ENCODE measurements at regions not wholly inside any gene's neighbourhood (a gene's known extent, or its start where the extent isn't known, plus 50 kb on each side); places are given as distances from the start of the nearest gene placed in this dataset.
"Not testable (repeated sequence)": the region's sequence is repeated elsewhere in the genome, so short reads cannot be mapped to it uniquely, and the experiment has no call there.

DNA sequence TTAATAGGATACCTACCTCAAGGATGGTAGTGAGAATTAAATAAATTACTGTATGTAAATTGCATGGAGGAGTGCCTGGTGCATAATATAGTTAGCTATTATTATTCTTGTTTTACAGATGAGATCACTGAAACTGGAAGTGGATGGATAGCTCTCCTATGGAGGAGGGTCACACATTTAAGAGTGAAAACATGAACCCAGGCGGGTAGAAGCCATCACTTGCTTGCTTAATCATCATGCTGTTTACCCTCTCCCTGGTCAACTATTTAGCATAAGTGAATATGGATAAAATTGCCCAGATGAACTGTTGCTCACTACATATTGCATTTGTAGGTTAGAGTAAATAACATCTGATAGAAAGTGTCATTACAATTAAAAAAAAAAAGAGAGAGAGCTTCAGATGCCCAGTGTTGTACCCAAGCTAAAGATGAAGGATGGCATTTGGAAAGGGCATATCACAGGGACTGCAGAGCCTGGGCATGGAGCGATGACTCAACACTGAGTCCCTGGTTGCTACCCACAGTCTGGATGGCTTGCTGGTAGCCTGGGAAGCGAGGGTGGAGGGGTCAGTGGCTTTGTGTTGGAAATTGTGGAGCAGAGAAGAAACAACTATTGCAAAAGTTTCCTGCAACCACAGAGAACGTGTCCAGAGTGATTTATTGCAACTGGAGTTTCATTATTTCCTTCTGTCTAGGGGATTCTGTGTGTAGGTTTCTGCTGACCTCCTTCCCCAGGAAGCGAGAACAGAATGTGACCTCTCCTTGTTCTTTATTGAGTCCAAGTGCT, 414.4 kb downstream of the SHISA9 start:
- Mint-ChIP-seq H3K36me3 (ENCODE audit: insufficient read depth) (no peaks in the 10 kb centered on the region), H3K27ac (ENCODE audit: low read depth) (no peak overlapping the region), H3K4me3 (no peak overlapping the region), H3K4me1 (no peaks in the 10 kb centered on the region), H3K9me3 (no peaks in the 10 kb centered on the region), H3K27me3 (no peaks in the 10 kb centered on the region)
- no peak for DNase-seq (ENCODE audit: low spot score in 2 of 2)
- no peak for ATAC-seq (replicated peaks; ENCODE audit: extremely low read depth, poor library complexity, severe bottlenecking)

DNA sequence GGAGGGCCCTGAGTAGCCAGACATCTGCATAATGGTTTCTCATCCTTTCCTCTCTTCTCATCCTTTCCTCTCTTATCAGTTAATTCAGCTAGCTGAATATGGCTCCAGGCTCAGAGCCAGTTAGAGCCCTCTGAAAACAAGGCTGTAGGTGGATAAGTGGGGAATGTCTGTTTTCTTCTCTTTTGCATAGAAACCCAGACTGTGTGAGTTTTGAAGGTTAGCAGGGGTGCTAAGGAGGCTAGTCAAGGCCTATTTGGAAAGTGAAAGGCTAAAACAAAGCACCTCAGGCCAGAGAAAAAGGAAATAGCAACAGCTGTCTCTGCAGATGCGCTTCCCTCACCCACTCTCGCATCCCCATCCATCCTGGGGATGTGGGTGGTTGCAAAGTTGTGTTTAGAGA, 420.9 kb downstream of the SHISA9 start:
- no peak for DNase-seq (ENCODE audit: low spot score in 2 of 2)
- Mint-ChIP-seq H3K27me3 (no peaks in the 10 kb centered on the region), H3K27ac (ENCODE audit: low read depth) (no peak overlapping the region), H3K9me3 (peaks cover 5% of the 10 kb centered on the region), H3K4me1 (no peaks in the 10 kb centered on the region), H3K4me3 (no peak overlapping the region), H3K36me3 (ENCODE audit: insufficient read depth) (peaks cover 3% of the 10 kb centered on the region)
- no peak for ATAC-seq (replicated peaks; ENCODE audit: extremely low read depth, poor library complexity, severe bottlenecking)

DNA sequence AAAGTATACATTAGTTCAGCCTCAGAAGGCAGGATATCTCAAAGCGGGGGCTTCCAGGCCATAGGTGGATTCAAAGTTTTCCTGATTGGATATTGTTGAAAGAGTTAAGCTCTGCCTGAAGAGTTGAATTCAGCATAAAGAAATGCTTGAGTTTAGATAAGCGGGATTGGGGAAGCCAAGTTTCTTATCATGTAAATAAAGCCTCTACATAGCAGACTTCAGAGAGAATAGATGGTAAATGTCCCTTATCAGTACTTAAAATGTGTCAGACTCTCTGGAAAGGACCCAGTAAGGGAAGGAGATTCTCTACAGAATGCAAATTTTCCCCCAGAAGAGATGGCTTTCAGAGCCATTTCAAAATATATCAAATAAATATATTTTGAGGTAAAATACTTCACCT, 423.5 kb downstream of the SHISA9 start:
- no peak for DNase-seq (ENCODE audit: low spot score in 2 of 2)
- Mint-ChIP-seq H3K27me3 (no peaks in the 10 kb centered on the region), H3K9me3 (peaks cover 11% of the 10 kb centered on the region), H3K27ac (ENCODE audit: low read depth) (no peak overlapping the region), H3K4me1 (no peaks in the 10 kb centered on the region), H3K36me3 (ENCODE audit: insufficient read depth) (peaks cover 3% of the 10 kb centered on the region), H3K4me3 (no peak overlapping the region)
- ATAC-seq (replicated peaks; ENCODE audit: extremely low read depth, poor library complexity, severe bottlenecking) = no peak

GRCh38 chr16:13325396-13325795, 424.0 kb downstream of the SHISA9 start:
- ATAC-seq (replicated peaks; ENCODE audit: extremely low read depth, poor library complexity, severe bottlenecking) = no peak
- Mint-ChIP-seq H3K9me3 (peaks cover 11% of the 10 kb centered on the region), H3K27me3 (no peaks in the 10 kb centered on the region), H3K4me3 (no peak overlapping the region), H3K27ac (ENCODE audit: low read depth) (no peak overlapping the region), H3K4me1 (no peaks in the 10 kb centered on the region), H3K36me3 (ENCODE audit: insufficient read depth) (peaks cover 3% of the 10 kb centered on the region)
- no peak for DNase-seq (ENCODE audit: low spot score in 2 of 2)

DNA sequence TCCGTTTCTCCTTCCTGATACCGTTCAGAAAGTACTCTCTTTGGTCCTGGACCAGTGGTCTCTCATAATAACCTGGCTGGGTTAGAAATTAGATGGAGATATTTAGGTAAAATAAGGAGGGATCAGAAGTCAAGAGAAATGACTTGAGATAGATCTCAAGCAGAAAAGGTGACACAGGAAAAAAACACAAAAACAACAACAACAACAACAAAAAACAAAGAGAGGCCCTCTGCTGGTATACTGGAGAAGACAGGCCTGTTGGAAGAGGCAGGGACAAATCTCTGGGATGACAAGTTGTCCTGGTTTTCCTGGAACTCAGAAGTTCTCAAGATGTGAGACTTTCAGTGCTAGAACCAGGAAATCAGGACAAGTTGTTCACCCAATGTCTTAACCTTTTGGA, 430.5 kb downstream of the SHISA9 start:
- no peaks in the 10 kb centered on the region for H3K27me3 Mint-ChIP-seq
- H3K4me3 Mint-ChIP-seq = no peak overlapping the region
- ATAC-seq (replicated peaks; ENCODE audit: extremely low read depth, poor library complexity, severe bottlenecking) (no peak), DNase-seq (ENCODE audit: low spot score in 2 of 2) (no peak)
- peaks cover 5% of the 10 kb centered on the region for H3K9me3 Mint-ChIP-seq
- H3K4me1 Mint-ChIP-seq = no peaks in the 10 kb centered on the region
- H3K36me3 Mint-ChIP-seq (ENCODE audit: insufficient read depth) = peaks cover 1% of the 10 kb centered on the region
- no peak overlapping the region for H3K27ac Mint-ChIP-seq (ENCODE audit: low read depth)

DNA sequence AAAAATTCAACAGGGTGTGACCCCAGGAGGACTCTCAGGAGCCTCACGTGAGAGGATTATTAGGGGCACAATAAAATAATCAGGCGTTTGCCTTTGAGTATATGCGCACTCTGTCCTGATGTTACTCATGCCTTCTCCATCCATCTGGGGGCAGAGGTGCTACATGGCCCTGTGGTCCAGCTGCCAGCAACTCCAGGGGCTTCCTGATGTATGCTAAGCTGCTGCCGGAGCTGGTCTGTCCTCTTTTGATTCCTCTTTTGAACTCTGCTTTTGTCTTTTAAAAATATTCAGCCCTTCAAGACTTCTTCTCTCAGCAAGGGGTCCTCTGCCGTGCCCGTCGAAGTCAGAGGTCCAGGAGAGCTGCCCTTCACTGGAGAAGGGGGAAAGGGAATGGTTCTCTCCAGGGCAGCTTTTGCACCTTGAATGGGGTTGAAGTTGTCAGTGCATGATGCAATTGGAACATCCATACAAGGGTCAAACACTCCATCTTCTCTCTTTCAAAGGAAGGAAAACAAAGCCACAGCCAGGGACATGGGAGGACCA, 431.4 kb downstream of the SHISA9 start:
- no peak for DNase-seq (ENCODE audit: low spot score in 2 of 2)
- Mint-ChIP-seq H3K4me1 (no peaks in the 10 kb centered on the region), H3K27me3 (no peaks in the 10 kb centered on the region), H3K36me3 (ENCODE audit: insufficient read depth) (peaks cover 1% of the 10 kb centered on the region), H3K4me3 (no peak overlapping the region), H3K27ac (ENCODE audit: low read depth) (no peak overlapping the region), H3K9me3 (peaks cover 5% of the 10 kb centered on the region)
- no peak for ATAC-seq (replicated peaks; ENCODE audit: extremely low read depth, poor library complexity, severe bottlenecking)

GRCh38 chr16:13333336-13333735, 431.9 kb downstream of the SHISA9 start:
- Mint-ChIP-seq H3K27ac (ENCODE audit: low read depth) (no peak overlapping the region), H3K4me1 (no peaks in the 10 kb centered on the region), H3K36me3 (ENCODE audit: insufficient read depth) (peaks cover 1% of the 10 kb centered on the region), H3K27me3 (no peaks in the 10 kb centered on the region), H3K4me3 (no peak overlapping the region), H3K9me3 (peaks cover 5% of the 10 kb centered on the region)
- no peak for ATAC-seq (replicated peaks; ENCODE audit: extremely low read depth, poor library complexity, severe bottlenecking)
- no peak for DNase-seq (ENCODE audit: low spot score in 2 of 2)

- no peak for ATAC-seq (replicated peaks; ENCODE audit: extremely low read depth, poor library complexity, severe bottlenecking)
- Mint-ChIP-seq H3K27me3 (no peaks in the 10 kb centered on the region), H3K36me3 (ENCODE audit: insufficient read depth) (peaks cover 1% of the 10 kb centered on the region), H3K9me3 (peaks cover 4% of the 10 kb centered on the region), H3K27ac (ENCODE audit: low read depth) (no peak overlapping the region), H3K4me3 (no peak overlapping the region), H3K4me1 (no peaks in the 10 kb centered on the region)
- DNase-seq (ENCODE audit: low spot score in 2 of 2) = no peak
Observed at GRCh38 chr16:13335879-13336278, 434.5 kb downstream of the SHISA9 start.

- DNase-seq (ENCODE audit: low spot score in 2 of 2) = no peak
- Mint-ChIP-seq H3K9me3 (peaks cover 4% of the 10 kb centered on the region), H3K36me3 (ENCODE audit: insufficient read depth) (peaks cover 1% of the 10 kb centered on the region), H3K27me3 (no peaks in the 10 kb centered on the region), H3K4me1 (no peaks in the 10 kb centered on the region), H3K4me3 (no peak overlapping the region), H3K27ac (ENCODE audit: low read depth) (no peak overlapping the region)
- no peak for ATAC-seq (replicated peaks; ENCODE audit: extremely low read depth, poor library complexity, severe bottlenecking)
Observed at GRCh38 chr16:13336335-13336734, 434.9 kb downstream of the SHISA9 start.

- DNase-seq (ENCODE audit: low spot score in 2 of 2); ATAC-seq (replicated peaks; ENCODE audit: extremely low read depth, poor library complexity, severe bottlenecking); H3K9me3 Mint-ChIP-seq; H3K36me3 Mint-ChIP-seq (ENCODE audit: insufficient read depth); H3K4me3 Mint-ChIP-seq; H3K27ac Mint-ChIP-seq (ENCODE audit: low read depth); H3K27me3 Mint-ChIP-seq; H3K4me1 Mint-ChIP-seq: not testable (repeated sequence)
Observed at GRCh38 chr16:13336907-13337881, 435.8 kb downstream of the SHISA9 start.

GRCh38 chr16:13338044-13338443, 436.6 kb downstream of the SHISA9 start:
- no peaks in the 10 kb centered on the region for H3K36me3 Mint-ChIP-seq (ENCODE audit: insufficient read depth)
- H3K9me3 Mint-ChIP-seq = peaks cover 4% of the 10 kb centered on the region
- ATAC-seq (replicated peaks; ENCODE audit: extremely low read depth, poor library complexity, severe bottlenecking) (no peak), DNase-seq (ENCODE audit: low spot score in 2 of 2) (no peak)
- H3K27ac Mint-ChIP-seq (ENCODE audit: low read depth) = no peak overlapping the region
- H3K4me1 Mint-ChIP-seq = no peaks in the 10 kb centered on the region
- no peak overlapping the region for H3K4me3 Mint-ChIP-seq
- no peaks in the 10 kb centered on the region for H3K27me3 Mint-ChIP-seq

DNA sequence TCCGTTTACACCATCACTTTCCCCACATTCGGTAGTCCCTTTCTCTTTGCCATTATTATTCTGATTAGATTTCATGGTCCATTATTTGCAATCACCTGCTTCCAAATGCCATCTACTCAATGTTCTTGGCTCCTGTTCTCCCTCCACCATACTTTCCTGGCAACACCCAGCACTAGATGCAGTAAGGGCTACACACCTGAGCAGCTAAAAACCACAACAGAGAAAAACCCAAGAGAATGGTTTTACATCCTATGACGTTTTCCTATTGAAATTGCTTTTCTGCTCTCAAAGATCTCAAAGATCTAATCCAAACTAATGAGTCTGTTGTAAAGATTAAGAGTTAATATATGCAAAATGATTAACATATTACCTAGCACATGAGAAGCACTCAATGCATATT, 441.3 kb downstream of the SHISA9 start:
- Mint-ChIP-seq H3K9me3 (peaks cover 4% of the 10 kb centered on the region), H3K27ac (ENCODE audit: low read depth) (no peak overlapping the region), H3K4me1 (no peaks in the 10 kb centered on the region), H3K4me3 (no peak overlapping the region), H3K27me3 (no peaks in the 10 kb centered on the region), H3K36me3 (ENCODE audit: insufficient read depth) (no peaks in the 10 kb centered on the region)
- DNase-seq (ENCODE audit: low spot score in 2 of 2) (no peak), ATAC-seq (replicated peaks; ENCODE audit: extremely low read depth, poor library complexity, severe bottlenecking) (no peak)
